ENCODE measurements at regions not wholly inside any gene's neighbourhood (a gene's known extent, or its start where the extent isn't known, plus 50 kb on each side); places are given as distances from the start of the nearest gene placed in this dataset.
"Not testable (repeated sequence)": the region's sequence is repeated elsewhere in the genome, so short reads cannot be mapped to it uniquely, and the experiment has no call there.

DNA sequence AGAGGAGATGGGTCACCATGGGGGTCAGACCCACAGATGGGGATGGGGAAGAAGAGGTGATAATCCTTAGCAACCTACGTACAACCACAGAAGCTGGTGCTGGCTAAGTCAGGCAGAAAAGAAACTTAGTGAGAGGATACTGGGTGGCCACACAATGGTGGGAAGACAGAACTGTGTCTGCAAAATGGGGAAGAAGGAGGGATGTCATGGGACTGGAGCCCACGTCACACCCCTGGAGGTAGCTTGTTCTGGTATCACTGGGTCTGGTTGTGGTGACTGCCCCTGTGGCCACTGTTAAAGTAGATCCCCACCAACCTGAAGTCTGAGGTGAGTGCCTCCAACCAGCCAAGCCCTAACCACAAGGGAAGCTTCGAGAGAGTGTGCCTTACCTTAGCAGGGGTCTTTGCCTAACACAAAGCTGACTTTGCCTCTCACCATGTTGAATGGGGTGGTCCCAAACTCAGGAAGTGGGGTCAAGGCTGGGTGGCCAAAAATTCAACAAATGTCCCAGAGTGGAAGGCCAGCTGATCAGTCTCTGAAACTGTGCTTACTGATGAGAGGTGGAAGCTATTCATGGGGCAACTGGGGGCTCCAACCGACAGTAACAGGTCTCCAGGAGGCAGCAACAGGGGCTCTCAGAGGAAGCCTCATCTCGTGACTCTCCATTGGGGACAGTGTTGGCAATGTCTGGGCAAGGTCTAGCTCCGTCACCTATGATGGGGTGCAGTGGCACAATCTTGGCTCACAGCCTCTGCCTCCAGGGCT, 64.8 kb upstream of the SLC1A4 start:
- no peak for DNase-seq

DNA sequence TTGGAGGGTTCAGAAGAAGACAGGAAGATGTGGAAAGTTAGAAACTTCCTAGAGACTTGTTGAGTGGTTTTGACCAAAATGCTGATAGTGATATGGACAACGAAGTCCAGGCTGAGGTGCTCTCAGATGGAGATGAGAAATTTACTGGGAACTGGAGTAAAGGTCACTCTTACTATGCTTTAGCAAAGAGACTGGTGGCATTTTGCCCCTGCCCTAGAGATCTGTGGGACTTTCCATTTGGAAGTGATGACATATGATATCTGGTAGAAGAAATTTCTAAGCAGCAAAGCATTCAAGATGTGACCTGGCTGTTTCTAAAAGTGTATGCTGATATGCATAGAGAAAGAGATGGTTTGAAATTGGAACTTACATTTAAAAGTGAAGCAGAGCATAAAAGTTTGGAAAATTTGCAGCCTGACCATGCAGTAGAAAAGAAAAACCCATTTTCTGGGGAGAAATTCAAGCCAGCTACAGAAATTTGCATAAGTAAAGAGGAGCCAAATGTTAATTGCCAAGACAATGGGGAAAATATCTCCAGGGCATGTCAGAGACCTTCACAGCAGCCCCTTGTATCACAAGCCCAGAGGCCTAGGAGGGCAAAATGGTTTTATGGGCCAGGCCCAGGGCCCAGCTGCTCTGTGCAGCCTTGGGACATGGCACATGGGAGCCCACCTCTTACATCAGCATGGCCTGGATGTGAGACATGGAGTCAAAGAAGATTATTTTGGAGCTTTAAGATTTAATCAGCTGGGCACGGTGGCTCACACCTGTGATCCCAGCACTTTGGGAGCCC, 63.1 kb upstream of the SLC1A4 start:
- not testable (repeated sequence) for DNase-seq

DNA sequence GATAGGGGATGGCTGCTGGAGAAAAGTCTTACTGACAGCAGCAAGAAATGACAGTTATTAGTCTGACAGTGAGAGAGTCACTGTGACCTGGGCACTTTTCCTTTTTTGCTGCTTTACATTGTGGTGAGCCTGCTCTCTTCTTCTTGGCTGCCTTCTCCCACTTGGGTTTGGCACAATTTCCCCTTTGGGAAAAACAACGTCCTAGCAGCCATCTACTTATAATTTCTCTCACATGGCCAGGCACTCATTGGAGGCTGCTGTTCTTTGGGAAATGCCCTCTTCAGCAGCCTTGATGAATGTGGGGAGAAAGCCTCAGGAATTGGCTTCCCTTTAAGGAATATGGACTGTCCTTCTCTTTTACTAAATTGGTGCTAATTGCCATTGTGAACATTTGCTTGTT, 60.4 kb upstream of the SLC1A4 start:
- DNase-seq: no peak

DNA sequence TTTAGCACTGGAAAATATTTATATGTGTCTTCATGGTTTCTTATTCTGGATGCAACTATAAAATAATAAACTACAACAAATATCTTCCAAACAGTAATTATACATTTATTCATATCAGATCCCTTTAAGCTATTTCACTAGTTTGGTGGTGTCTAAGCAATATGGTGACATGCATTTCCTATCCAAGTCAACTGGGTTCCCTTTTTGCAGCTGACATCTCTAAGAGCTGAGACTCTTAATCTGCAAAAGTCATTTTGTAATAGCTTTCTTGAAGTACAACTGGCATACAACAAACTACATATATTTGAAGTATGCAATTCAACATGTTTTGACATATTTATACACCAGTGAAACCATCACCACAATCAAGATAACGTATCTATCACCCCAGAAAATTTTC, 59.9 kb upstream of the SLC1A4 start:
- DNase-seq: no peak

DNA sequence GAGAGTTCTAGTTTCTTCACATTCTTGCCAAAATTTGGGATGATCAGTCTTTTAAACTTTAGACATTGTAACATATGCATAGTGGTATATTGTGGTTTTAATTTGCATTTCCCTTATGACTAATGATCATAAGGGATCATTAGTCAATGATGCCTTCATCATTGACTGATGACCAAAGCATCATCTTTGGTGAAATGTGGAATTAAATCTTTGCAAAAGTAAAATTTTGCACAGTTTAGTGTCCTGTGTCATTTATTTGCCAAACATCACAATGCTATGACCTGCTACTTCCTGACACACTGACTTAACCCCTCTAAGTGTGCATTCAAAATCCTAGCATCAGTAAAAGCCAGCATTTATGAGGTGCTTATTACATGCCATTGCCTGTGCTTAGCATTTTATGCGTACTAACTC, 58.9 kb upstream of the SLC1A4 start:
- no peak for DNase-seq

DNA sequence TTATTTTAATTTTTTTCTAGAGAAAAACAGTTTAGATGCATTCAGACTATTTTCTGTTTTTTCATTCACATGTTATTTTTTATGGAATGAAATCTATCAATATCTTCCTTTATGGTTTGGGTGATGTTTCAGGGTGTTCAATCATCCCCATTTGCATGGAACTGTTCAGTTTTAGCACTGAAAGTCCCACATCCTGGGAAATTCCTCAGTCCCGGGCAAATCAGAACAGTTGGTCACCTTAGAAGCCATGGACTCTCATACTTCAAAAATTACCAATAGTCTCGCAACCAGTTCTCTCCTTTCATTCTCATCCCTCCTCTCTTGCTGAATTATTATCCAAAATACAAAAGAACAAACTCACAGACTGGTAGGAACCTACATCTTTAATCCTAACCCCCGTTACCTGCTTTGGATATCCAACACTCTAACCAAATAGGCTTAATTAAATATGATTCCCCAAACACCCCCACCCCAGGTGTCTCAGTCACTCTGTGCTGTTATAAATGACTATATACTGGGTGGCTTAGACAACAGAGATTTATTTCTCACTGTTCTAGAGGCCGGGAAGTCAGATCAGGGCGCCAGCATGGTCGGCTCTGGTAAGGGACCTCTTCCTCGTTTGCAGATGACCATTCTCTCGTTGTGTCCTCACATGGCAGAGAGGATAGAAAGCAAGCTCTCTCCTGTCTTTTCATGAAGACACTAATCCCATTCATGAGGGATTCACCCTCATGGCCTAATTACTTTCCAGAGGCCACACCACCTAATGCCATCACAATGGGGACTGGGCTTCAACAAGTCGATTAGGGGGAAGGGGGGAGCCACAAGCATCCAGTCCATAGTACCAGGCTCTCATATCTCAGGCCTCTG, 57.7 kb upstream of the SLC1A4 start:
- DNase-seq: no peak

DNA sequence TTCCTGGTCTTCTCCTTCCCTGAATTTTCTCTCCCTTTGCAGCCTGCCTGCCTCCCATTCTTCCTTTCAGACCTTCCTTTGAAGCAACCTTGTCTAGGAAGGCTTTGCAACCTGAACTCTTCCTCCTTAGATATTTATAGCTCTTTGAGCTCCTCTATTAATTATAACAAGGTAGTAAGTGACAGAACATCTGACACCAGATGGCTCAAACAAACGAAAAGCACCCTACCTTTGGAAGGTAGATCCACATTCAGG, 57.2 kb upstream of the SLC1A4 start:
- DNase-seq: no peak

DNA sequence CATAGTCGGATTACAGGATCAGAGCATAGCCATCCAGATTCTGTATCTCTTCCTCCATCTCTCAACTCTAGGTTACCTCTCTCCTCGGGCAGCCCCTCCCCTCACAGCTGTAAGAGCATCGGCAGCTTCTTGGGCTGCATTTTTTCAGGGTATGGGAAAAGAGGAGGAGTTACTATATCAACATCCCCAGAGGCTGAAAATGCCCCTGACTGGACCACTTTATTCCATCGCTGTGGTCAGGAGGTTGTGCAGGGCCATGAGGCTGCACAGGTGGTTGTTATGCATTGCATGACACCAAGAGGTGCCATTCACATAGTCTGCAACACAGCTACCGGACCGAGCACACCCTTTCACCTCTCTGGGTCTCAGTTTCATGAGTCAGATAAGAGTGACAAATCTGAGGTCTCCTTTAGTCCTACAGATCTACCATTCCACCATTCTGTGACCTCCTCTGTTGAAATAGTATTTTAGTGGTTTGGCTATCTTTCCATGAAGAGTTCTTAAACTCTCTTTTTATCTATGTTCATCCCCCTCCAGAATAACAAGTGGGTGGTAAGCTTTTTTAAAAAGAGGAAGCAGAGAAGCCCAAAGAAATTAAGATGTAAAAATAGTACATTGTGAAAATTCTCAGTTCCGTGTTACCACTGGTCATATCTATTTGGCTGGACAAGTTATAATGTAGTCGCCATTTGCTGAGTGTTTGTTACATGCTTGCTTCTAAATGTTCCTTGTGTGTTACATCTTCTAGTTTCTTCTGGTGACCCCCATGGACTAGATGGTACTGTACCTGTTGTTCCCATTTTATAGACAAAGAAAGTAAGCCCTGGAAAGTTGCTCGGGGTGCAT, 56.6 kb upstream of the SLC1A4 start:
- no peak for DNase-seq

DNA sequence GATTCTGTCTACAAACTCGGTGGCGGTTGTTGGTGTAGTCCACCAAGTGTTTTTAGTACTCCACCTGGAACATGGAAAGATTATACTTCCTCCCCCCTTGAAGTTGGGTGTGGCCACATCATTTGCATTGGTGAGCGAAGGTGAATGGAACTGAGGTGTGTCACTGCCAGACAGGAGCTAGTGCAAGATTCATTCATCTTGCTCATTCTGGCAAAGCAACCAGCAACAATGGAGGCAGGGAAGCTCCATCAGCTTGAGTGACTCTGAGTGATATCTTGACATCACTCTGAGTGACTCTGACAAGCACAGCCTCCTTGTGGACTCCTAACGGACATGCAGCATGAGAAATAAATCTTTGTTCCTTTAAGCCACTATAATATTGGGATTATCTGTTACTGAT, 54.7 kb upstream of the SLC1A4 start:
- no peak for DNase-seq

DNA sequence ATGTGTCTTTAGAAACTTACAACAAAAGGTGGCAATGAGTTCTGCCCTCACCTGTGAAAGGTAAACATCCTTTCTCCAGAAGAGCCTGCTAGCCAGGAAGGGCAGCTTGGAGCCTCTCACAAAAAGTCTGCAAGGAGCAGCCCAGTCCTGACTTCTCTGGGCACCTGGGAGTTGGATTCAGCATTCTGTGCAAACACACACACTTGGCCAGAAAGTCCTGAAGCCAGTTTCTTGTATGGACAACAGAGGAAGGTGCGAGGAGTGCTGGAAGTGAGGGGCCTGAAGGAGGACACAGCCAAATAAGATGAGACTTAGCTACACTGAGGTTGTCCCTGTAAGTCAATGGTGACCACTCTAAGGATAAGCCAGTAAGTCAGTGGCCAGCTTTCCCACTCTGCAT, 52.4 kb upstream of the SLC1A4 start:
- DNase-seq: no peak

DNA sequence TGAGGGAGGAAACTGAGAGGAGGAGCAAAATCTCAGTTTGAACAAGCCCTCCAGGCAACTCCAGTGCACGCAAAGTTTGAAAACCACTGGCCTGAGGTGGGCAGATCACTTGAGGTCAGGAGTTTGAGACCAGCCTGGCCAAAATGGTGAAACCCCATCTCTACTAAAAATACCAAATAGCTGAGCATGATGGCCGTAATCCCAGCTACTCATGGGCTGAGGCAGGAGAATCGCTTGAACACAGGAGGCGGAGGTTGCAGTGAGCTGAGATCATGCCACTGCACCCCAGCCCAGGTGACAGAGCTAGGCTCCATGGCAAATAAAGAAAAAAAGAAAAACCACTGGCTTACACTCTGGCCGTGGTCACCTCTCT, 51.9 kb upstream of the SLC1A4 start:
- not testable (repeated sequence) for DNase-seq

DNA sequence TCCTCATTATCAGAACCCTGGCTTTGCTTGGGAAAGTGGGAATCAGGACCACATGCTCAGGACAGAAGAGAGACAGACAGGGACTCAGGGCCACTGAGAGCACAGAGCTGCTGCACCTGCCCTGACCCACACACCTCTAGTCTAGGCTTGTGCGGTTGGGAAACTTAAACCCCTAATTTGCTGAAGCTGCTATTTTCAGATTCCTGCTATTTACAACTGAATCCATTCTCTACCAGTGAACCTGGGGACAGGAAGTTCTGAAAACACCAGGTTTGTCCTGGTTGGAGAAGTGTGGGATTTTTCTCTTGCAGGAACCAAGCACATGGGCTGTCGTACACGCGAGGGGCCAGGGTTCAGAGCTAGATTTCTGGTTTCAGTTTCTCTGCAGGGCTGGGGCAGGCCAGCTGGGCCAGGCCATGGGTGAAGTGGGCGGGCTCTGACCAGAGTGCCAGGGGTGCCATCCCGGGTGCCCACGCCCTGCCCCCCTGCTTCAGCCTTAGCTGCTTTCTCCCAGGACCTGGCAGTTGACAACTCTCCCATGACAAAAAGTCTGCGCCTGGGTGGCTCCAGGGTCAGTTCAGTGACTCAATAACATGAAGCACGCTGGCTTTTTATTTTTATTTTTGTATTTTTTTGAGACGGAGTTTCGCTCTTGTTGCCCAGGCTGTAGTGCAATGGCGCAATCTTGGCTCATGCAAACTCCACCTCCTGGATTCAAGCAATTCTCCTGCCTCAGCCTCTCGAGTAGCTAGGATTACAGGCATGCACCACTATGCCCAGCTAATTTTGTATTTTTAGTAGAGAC, 51.3 kb upstream of the SLC1A4 start:
- DNase-seq: no peak

DNA sequence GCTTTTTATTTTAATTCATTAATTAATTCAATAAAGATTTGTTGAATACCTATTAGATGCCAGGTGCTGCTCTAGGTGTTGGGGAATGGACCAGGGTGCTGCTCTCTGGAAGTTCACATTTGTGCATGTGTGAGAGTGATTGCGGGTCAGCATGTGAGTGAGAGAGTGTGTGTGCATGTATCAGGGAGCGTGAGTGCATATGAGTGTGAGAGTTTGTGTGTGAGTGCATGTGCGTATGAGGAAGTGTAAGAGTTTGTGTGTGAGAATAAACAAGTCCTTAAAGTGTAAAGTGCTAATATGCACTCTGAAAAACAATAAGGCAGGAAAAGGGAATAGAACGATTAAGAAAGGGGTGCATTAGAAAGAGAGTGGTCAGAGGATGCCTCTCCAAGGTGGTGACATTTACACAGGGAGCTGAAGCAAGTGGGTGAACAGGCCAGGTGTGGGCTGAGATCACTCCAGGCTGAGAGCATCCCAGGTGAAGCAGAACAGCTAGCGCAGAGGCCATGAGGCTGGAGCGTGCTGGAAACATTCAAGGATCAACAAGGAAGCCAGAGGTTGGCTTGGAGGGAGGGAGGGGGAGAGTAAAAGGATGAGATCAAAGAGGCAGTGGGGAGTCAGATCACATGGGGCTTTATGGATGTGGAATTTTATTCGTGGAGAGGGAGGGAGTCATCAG, 50.5 kb upstream of the SLC1A4 start:
- no peak for DNase-seq

DNA sequence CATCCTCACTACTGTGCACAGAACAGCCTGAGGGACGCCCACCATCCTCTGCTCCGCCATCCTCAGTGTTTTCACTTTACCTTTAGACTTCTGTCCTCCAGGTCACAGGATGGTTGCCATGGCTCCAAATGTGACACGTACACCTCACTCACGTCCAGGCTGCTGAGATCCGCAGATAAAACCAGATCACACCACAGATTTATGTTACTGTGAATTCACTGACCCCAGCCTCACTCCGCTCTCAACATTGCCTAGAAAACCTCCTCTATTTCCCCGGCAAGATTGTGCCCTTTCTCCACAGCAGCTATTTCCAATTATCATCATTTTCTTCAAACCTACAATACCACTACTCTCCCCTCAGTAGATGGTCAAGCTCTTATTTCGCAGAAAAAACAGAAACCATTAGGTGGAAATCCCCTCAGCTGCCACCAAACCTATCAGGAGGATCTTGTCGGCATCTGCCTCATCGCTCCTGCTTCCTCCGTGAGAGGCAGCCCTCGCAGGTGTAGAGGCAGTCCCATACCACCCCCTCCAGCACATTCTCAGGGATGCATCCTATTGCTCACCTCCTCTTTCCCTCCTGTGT, 49.8 kb upstream of the SLC1A4 start:
- DNase-seq: no peak

Data from NCI-H1092 treated with DMSO at 0.1 percent for 48 hours (cell line).